ENCODE measurements at regions not wholly inside any gene's neighbourhood (a gene's known extent, or its start where the extent isn't known, plus 50 kb on each side); places are given as distances from the start of the nearest gene placed in this dataset.
A peak's percentile ranks its signal among the peaks of the same experiment; 100 is the strongest.

- H3K27me3 ChIP-seq (ENCODE audit: control insufficient read depth in 3 of 3, insufficient read depth in 3 of 3, low read length in 2 of 3): peaks cover 0 to 2% (median 0%) of the 10 kb centered on the region in 3 donors
- H3K36me3 ChIP-seq (ENCODE audit: control insufficient read depth in 4 of 4, insufficient read depth in 4 of 4, low read length in 4 of 4): no peaks in the 10 kb centered on the region
- H3K4me1 ChIP-seq (ENCODE audit: control insufficient read depth in 5 of 5, insufficient read depth in 5 of 5, low read length in 5 of 5): no peaks in the 10 kb centered on the region
- 45 to 78% methylated on average over 2 of the region's 2 CpGs for WGBS, 2 donors
- ATAC-seq (ENCODE audit: insufficient read depth, low FRiP score) (no peak), DNase-seq (no peak)
- peaks cover 0 to 3% (median 0%) of the 10 kb centered on the region in 4 donors for H3K9me3 ChIP-seq (ENCODE audit: control insufficient read depth in 4 of 4, insufficient read depth in 3 of 4, low read length in 3 of 4)
- H3K4me3 ChIP-seq: no peak overlapping the region
- no peak overlapping the region for H3K9ac ChIP-seq (ENCODE audit: insufficient read depth in 1 of 2, low read length in 2 of 2)
- H3K27ac ChIP-seq (ENCODE audit: low read depth in 1 of 2, low read length in 1 of 2): no peak overlapping the region
- TF ChIP-seq CTCF (IDR thresholded peaks at IDR 0.05; ENCODE audit: control extremely low read depth, extremely low read depth): no peak
Observed at GRCh38 chr10:129199826-129200225, 267.2 kb upstream of the MGMT start.

- Histone ChIP-seq H3K4me3 (no peak overlapping the region), H3K27me3 (ENCODE audit: control insufficient read depth in 3 of 3, insufficient read depth in 3 of 3, low read length in 2 of 3) (no peaks in the 10 kb centered on the region), H3K9ac (ENCODE audit: insufficient read depth in 1 of 2, low read length in 2 of 2) (no peak overlapping the region), H3K4me1 (ENCODE audit: control insufficient read depth in 5 of 5, insufficient read depth in 5 of 5, low read length in 5 of 5) (peaks cover 0 to 2% (median 0%) of the 10 kb centered on the region in 5 donors), H3K36me3 (ENCODE audit: control insufficient read depth in 4 of 4, insufficient read depth in 4 of 4, low read length in 4 of 4) (no peaks in the 10 kb centered on the region), H3K27ac (ENCODE audit: low read depth in 1 of 2, low read length in 1 of 2) (no peak overlapping the region), H3K9me3 (ENCODE audit: control insufficient read depth in 4 of 4, insufficient read depth in 3 of 4, low read length in 3 of 4) (no peaks in the 10 kb centered on the region)
- TF ChIP-seq CTCF (IDR thresholded peaks at IDR 0.05; ENCODE audit: control extremely low read depth, extremely low read depth): no peak
- DNase-seq (no peak), ATAC-seq (ENCODE audit: insufficient read depth, low FRiP score) (no peak)
- 84 to 87% methylated on average over 5 of the region's 5 CpGs for WGBS, 2 donors
Observed at GRCh38 chr10:129203819-129204218, 263.2 kb upstream of the MGMT start.

DNA sequence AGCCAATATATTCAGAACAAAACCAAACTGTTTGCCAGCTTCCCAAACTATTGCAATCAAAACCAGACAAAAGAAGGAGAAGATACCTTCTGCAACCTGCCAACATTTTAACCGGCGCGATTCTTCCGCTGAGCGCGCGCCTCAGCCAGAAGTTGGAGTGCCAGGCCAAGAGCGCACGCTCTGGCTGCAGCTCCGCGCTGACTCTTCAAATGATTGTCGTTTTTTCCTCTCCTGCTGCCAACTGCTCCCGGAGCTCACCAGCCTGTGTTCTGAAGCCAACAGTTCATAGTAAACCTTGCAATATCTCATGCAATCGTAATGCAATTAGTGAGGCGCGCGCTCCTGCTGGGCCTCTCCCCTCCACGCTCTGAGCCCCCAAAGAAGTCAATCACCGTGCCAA lies 259.7 kb upstream of the MGMT start:
- H3K27ac ChIP-seq (ENCODE audit: low read depth in 1 of 2, low read length in 1 of 2): no peak overlapping the region

More for the DNA sequence above, 259.7 kb upstream of the MGMT start:
- H3K9ac ChIP-seq (ENCODE audit: insufficient read depth in 1 of 2, low read length in 2 of 2): no peak overlapping the region
- peak in 2 of 3 donors; percentile 4 to 20 for DNase-seq
- H3K36me3 ChIP-seq (ENCODE audit: control insufficient read depth in 4 of 4, insufficient read depth in 4 of 4, low read length in 4 of 4): no peaks in the 10 kb centered on the region
- peaks cover 0 to 3% (median 0%) of the 10 kb centered on the region in 3 donors for H3K27me3 ChIP-seq (ENCODE audit: control insufficient read depth in 3 of 3, insufficient read depth in 3 of 3, low read length in 2 of 3)
- H3K9me3 ChIP-seq (ENCODE audit: control insufficient read depth in 4 of 4, insufficient read depth in 3 of 4, low read length in 3 of 4): no peaks in the 10 kb centered on the region
- no peak for TF ChIP-seq CTCF (IDR thresholded peaks at IDR 0.05; ENCODE audit: control extremely low read depth, extremely low read depth)
- H3K4me3 ChIP-seq: no peak overlapping the region
- WGBS, 2 donors: 83 to 93% methylated on average over 19 of the region's 19 CpGs
- ATAC-seq (ENCODE audit: insufficient read depth, low FRiP score): no peak
- peaks cover 0 to 2% (median 0%) of the 10 kb centered on the region in 5 donors for H3K4me1 ChIP-seq (ENCODE audit: control insufficient read depth in 5 of 5, insufficient read depth in 5 of 5, low read length in 5 of 5)

Measured in lung (tissue), 11 donors.